ENCODE measurements at regions not wholly inside any gene's neighbourhood (a gene's known extent, or its start where the extent isn't known, plus 50 kb on each side); places are given as distances from the start of the nearest gene placed in this dataset.

- Histone ChIP-seq H3K27ac (replicated peaks) (no peak overlapping the region), H3K4me3 (replicated peaks; ENCODE audit: insufficient read depth, low read length) (no peak overlapping the region), H3K27me3 (ENCODE audit: insufficient read depth, poor library complexity, severe bottlenecking) (no peaks in the 10 kb centered on the region)
- TF ChIP-seq POLR2AphosphoS5 (IDR thresholded peaks at IDR 0.05; ENCODE audit: low read depth) (no peak), GABPA (IDR thresholded peaks at IDR 0.05; ENCODE audit: low read depth) (no peak), CTCF (IDR thresholded peaks at IDR 0.05; ENCODE audit: insufficient read depth, low read length) (no peak), SPI1 (IDR thresholded peaks at IDR 0.05; ENCODE audit: borderline replicate concordance, low read depth) (no peak)
- TF ChIP-seq, protein P1, sequence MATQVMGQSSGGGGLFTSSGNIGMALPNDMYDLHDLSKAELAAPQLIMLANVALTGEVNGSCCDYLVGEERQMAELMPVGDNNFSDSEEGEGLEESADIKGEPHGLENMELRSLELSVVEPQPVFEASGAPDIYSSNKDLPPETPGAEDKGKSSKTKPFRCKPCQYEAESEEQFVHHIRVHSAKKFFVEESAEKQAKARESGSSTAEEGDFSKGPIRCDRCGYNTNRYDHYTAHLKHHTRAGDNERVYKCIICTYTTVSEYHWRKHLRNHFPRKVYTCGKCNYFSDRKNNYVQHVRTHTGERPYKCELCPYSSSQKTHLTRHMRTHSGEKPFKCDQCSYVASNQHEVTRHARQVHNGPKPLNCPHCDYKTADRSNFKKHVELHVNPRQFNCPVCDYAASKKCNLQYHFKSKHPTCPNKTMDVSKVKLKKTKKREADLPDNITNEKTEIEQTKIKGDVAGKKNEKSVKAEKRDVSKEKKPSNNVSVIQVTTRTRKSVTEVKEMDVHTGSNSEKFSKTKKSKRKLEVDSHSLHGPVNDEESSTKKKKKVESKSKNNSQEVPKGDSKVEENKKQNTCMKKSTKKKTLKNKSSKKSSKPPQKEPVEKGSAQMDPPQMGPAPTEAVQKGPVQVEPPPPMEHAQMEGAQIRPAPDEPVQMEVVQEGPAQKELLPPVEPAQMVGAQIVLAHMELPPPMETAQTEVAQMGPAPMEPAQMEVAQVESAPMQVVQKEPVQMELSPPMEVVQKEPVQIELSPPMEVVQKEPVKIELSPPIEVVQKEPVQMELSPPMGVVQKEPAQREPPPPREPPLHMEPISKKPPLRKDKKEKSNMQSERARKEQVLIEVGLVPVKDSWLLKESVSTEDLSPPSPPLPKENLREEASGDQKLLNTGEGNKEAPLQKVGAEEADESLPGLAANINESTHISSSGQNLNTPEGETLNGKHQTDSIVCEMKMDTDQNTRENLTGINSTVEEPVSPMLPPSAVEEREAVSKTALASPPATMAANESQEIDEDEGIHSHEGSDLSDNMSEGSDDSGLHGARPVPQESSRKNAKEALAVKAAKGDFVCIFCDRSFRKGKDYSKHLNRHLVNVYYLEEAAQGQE (IDR thresholded peaks at IDR 0.05; ENCODE audit: insufficient replicate concordance, low read depth) = no peak
- no peak for DNase-seq (ENCODE audit: low read depth in 1 of 2, low spot score in 1 of 2)
These were observed 116.6 kb upstream of the MAP3K1 start for GRCh38 chr5:56698463-56699381.

- H3K27me3 ChIP-seq (ENCODE audit: insufficient read depth, poor library complexity, severe bottlenecking) = no peaks in the 10 kb centered on the region
- TF ChIP-seq POLR2AphosphoS5 (IDR thresholded peaks at IDR 0.05; ENCODE audit: low read depth) (no peak), CTCF (IDR thresholded peaks at IDR 0.05; ENCODE audit: insufficient read depth, low read length) (no peak), GABPA (IDR thresholded peaks at IDR 0.05; ENCODE audit: low read depth) (no peak), SPI1 (IDR thresholded peaks at IDR 0.05; ENCODE audit: borderline replicate concordance, low read depth) (no peak)
- TF ChIP-seq, protein P1 (IDR thresholded peaks at IDR 0.05; ENCODE audit: insufficient replicate concordance, low read depth) = no peak
- DNase-seq (ENCODE audit: low read depth in 1 of 2, low spot score in 1 of 2) = no peak
- no peak overlapping the region for H3K4me3 ChIP-seq (replicated peaks; ENCODE audit: insufficient read depth, low read length)
- no peak overlapping the region for H3K27ac ChIP-seq (replicated peaks)
These were observed 118.4 kb upstream of the MAP3K1 start for GRCh38 chr5:56696900-56697299.

- TF ChIP-seq GABPA (IDR thresholded peaks at IDR 0.05; ENCODE audit: low read depth) (no peak), SPI1 (IDR thresholded peaks at IDR 0.05; ENCODE audit: borderline replicate concordance, low read depth) (no peak)
- no peak for DNase-seq (ENCODE audit: low read depth in 1 of 2, low spot score in 1 of 2)
These were observed 122.1 kb upstream of the MAP3K1 start for GRCh38 chr5:56693220-56693579.

GRCh38 chr5:56692359-56693219, 122.8 kb upstream of the MAP3K1 start:
- no peak overlapping the region for H3K27ac ChIP-seq (replicated peaks)
- H3K27me3 ChIP-seq (ENCODE audit: insufficient read depth, poor library complexity, severe bottlenecking) = no peaks in the 10 kb centered on the region
- TF ChIP-seq SPI1 (IDR thresholded peaks at IDR 0.05; ENCODE audit: borderline replicate concordance, low read depth) = no peak
- no peak for TF ChIP-seq CTCF (IDR thresholded peaks at IDR 0.05; ENCODE audit: insufficient read depth, low read length)
- no peak for TF ChIP-seq POLR2AphosphoS5 (IDR thresholded peaks at IDR 0.05; ENCODE audit: low read depth)
- DNase-seq (ENCODE audit: low read depth in 1 of 2, low spot score in 1 of 2) = peak in 1 of 2 experiments; percentile 39
- H3K4me3 ChIP-seq (replicated peaks; ENCODE audit: insufficient read depth, low read length) = no peak overlapping the region

More at GRCh38 chr5:56693220-56693579, 122.1 kb upstream of the MAP3K1 start:
- Histone ChIP-seq H3K4me3 (replicated peaks; ENCODE audit: insufficient read depth, low read length) (no peak overlapping the region), H3K27ac (replicated peaks) (no peak overlapping the region), H3K27me3 (ENCODE audit: insufficient read depth, poor library complexity, severe bottlenecking) (no peaks in the 10 kb centered on the region)

All from HL-60 (cell line).